ENCODE measurements at regions not wholly inside any gene's neighbourhood (a gene's known extent, or its start where the extent isn't known, plus 50 kb on each side); places are given as distances from the start of the nearest gene placed in this dataset.

GRCh38 chr16:51402785-51403184 is 251.7 kb upstream of the SALL1 start:
- CTCF ChIA-PET = no interaction called here
- DNase-seq = no peak
- H3K27ac Mint-ChIP-seq = no peak overlapping the region
- H3K36me3 Mint-ChIP-seq = no peaks in the 10 kb centered on the region
- no peak for ATAC-seq
- no peaks in the 10 kb centered on the region for H3K4me1 Mint-ChIP-seq
- no peaks in the 10 kb centered on the region for H3K9me3 Mint-ChIP-seq (ENCODE audit: low read depth)
- no peak overlapping the region for H3K4me3 Mint-ChIP-seq
- no peaks in the 10 kb centered on the region for H3K27me3 Mint-ChIP-seq

GRCh38 chr16:51402298-51402697 is 251.2 kb upstream of the SALL1 start:
- H3K9me3 Mint-ChIP-seq (ENCODE audit: low read depth) = no peaks in the 10 kb centered on the region
- CTCF ChIA-PET = no interaction called here
- H3K27me3 Mint-ChIP-seq = no peaks in the 10 kb centered on the region
- H3K4me1 Mint-ChIP-seq = no peaks in the 10 kb centered on the region
- DNase-seq (no peak), ATAC-seq (no peak)
- no peak overlapping the region for H3K27ac Mint-ChIP-seq
- H3K36me3 Mint-ChIP-seq = no peaks in the 10 kb centered on the region
- no peak overlapping the region for H3K4me3 Mint-ChIP-seq

DNA sequence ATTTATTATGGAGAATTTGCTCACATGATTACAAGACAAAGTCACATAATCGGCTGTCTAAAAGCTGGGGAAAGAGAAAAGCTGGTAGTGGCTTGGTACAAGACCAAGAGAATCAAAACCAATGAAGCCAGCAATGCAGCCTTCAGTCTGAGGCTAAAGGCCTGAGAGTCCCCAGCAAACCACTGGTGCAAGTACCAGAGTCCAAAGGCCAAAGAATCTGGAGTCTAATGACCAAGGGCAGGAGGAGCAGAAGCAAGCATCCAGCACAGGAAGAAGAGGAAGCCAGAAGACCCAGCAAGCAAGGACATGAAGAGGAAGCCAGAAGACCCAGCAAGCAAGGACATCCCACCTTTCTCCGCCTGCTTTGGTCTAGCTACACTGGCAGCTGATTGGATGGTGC is 250.6 kb upstream of the SALL1 start:
- no peaks in the 10 kb centered on the region for H3K27me3 Mint-ChIP-seq
- DNase-seq (no peak), ATAC-seq (no peak)
- H3K4me1 Mint-ChIP-seq = no peaks in the 10 kb centered on the region
- H3K9me3 Mint-ChIP-seq (ENCODE audit: low read depth) = no peaks in the 10 kb centered on the region
- CTCF ChIA-PET = no interaction called here
- no peaks in the 10 kb centered on the region for H3K36me3 Mint-ChIP-seq
- H3K4me3 Mint-ChIP-seq = no peak overlapping the region
- H3K27ac Mint-ChIP-seq = no peak overlapping the region

GRCh38 chr16:51399908-51400670 is 249.0 kb upstream of the SALL1 start:
- Mint-ChIP-seq H3K27ac (no peak overlapping the region), H3K4me1 (no peaks in the 10 kb centered on the region), H3K36me3 (no peaks in the 10 kb centered on the region), H3K4me3 (no peak overlapping the region), H3K27me3 (no peaks in the 10 kb centered on the region), H3K9me3 (ENCODE audit: low read depth) (no peaks in the 10 kb centered on the region)
- CTCF ChIA-PET = no interaction called here
- no peak for DNase-seq
- ATAC-seq = no peak

- H3K9me3 Mint-ChIP-seq (ENCODE audit: low read depth) = no peaks in the 10 kb centered on the region
- DNase-seq (no peak), ATAC-seq (no peak)
- H3K27me3 Mint-ChIP-seq = no peaks in the 10 kb centered on the region
- no peak overlapping the region for H3K4me3 Mint-ChIP-seq
- H3K27ac Mint-ChIP-seq = no peak overlapping the region
- no peaks in the 10 kb centered on the region for H3K36me3 Mint-ChIP-seq
- CTCF ChIA-PET = no interaction called here
- H3K4me1 Mint-ChIP-seq = no peaks in the 10 kb centered on the region
Measured at GRCh38 chr16:51394421-51394820, 243.4 kb upstream of the SALL1 start.

DNA sequence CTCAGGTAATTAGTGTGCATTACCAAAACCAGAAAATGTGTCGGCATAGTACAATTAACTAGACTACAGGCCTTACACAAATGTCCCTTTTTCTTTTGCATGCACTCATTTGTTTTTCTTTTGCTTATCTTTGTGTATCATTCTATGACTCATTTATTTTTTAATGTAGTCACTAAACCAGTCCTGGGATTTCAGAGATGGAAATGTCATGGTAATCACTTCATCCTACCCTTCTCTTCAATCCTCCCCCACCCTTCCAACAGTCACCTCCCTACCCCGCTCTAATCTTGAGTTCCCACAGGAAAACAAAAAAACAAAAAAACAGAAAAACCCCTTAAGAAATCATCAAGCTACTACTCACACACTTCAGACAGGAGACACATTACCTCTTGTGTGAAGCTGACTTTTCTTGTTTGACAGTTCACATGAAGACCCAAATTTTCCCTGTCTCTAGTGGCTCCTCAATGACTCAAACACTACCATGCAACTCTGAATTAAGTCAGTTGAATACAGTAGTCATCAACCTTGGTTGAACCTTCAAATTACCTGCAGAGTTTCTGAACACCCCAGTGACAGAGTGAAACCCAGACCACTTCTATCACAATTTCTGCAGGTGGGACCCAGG is 242.4 kb upstream of the SALL1 start:
- no peaks in the 10 kb centered on the region for H3K9me3 Mint-ChIP-seq (ENCODE audit: low read depth)
- no peak overlapping the region for H3K4me3 Mint-ChIP-seq
- no peaks in the 10 kb centered on the region for H3K36me3 Mint-ChIP-seq
- no peaks in the 10 kb centered on the region for H3K27me3 Mint-ChIP-seq
- no peak overlapping the region for H3K27ac Mint-ChIP-seq
- no peak for ATAC-seq
- no peaks in the 10 kb centered on the region for H3K4me1 Mint-ChIP-seq
- DNase-seq = no peak
- CTCF ChIA-PET = no interaction called here

DNA sequence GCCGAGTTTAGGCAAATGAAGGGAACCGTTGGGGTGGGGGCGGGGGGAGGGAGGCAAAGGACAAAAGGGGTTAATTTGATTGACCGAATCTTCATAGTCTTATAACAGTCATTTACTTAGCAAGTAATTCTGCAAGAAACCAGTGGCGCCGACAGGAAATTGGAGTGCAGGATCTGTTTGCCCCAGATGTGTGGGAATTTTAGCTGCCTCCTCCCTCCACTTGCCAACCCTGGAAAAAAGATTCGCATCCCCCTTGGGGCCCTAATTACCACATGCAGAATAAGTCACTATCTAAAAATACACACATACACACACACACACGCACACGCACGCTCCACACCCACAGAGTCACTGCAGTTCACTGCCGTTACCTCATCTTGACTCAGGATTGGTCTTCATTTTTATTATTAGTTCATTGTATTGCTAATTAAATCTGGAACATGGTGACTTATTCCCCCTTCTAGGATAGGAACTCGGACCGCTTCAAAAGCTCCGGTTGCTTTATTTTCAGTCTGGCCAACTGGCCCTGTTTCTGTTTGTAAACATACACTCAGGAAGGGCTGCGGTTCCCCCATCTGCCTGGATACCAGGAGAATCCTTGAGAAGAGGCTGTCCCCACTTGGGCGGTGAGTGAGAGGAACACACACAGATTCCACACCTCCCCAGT is 241.6 kb upstream of the SALL1 start:
- ATAC-seq (no peak), DNase-seq (no peak)
- Mint-ChIP-seq H3K27ac (no peak overlapping the region), H3K4me3 (no peak overlapping the region), H3K4me1 (no peaks in the 10 kb centered on the region), H3K27me3 (no peaks in the 10 kb centered on the region), H3K9me3 (ENCODE audit: low read depth) (no peaks in the 10 kb centered on the region), H3K36me3 (no peaks in the 10 kb centered on the region)
- CTCF ChIA-PET = no interaction called here

DNA sequence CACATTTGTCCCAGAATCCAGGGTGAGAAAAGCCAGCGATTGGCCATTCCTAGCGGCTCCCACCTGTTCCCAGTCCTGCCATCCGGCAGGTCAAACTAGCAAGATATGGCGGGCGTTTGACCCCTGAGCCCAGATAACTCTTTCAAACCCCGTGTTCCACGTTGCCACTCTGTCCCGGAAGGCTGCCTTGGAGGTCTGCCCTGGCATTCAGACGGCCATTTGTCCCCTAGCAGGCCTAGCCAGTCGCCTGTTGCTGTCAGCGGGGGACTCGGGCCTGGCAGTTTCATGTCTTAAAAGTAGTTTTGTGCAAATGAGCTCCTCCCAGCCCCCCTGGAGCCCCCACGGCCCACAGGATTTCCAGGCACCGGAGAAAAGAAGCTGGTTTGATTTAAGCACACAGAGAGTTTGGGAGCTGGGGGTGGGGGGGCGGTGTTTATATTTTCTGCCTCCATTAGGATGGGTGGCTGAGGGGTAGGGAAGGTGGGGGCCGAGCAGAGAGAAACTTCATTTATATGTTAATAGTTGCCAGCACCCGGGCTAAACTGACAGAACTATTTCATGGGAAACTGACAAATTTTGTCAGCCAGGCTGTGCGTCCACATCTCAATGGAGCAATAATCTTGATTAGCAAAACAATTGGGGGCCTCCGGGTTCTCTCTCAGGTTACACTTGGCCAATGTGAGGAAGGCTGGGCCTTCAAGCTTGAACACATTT is 240.9 kb upstream of the SALL1 start:
- Mint-ChIP-seq H3K36me3 (no peaks in the 10 kb centered on the region), H3K27ac (no peak overlapping the region), H3K9me3 (ENCODE audit: low read depth) (no peaks in the 10 kb centered on the region), H3K27me3 (no peaks in the 10 kb centered on the region), H3K4me1 (no peaks in the 10 kb centered on the region), H3K4me3 (no peak overlapping the region)
- CTCF ChIA-PET = no interaction called here
- ATAC-seq (no peak), DNase-seq (no peak)

- CTCF ChIA-PET = no interaction called here
- no peak overlapping the region for H3K4me3 Mint-ChIP-seq
- no peaks in the 10 kb centered on the region for H3K27me3 Mint-ChIP-seq
Measured at GRCh38 chr16:51390877-51391276, 239.8 kb upstream of the SALL1 start.

GRCh38 chr16:51389881-51390280 is 238.8 kb upstream of the SALL1 start:
- no peak for ATAC-seq
- no peak for DNase-seq
- Mint-ChIP-seq H3K36me3 (no peaks in the 10 kb centered on the region), H3K27me3 (no peaks in the 10 kb centered on the region), H3K27ac (no peak overlapping the region), H3K4me3 (no peak overlapping the region), H3K9me3 (ENCODE audit: low read depth) (peaks cover 2% of the 10 kb centered on the region), H3K4me1 (no peaks in the 10 kb centered on the region)
- CTCF ChIA-PET = no interaction called here

More at GRCh38 chr16:51390877-51391276, 239.8 kb upstream of the SALL1 start:
- ATAC-seq = no peak
- peaks cover 2% of the 10 kb centered on the region for H3K9me3 Mint-ChIP-seq (ENCODE audit: low read depth)
- H3K27ac Mint-ChIP-seq = no peak overlapping the region
- H3K36me3 Mint-ChIP-seq = no peaks in the 10 kb centered on the region
- no peaks in the 10 kb centered on the region for H3K4me1 Mint-ChIP-seq
- DNase-seq = no peak

DNA sequence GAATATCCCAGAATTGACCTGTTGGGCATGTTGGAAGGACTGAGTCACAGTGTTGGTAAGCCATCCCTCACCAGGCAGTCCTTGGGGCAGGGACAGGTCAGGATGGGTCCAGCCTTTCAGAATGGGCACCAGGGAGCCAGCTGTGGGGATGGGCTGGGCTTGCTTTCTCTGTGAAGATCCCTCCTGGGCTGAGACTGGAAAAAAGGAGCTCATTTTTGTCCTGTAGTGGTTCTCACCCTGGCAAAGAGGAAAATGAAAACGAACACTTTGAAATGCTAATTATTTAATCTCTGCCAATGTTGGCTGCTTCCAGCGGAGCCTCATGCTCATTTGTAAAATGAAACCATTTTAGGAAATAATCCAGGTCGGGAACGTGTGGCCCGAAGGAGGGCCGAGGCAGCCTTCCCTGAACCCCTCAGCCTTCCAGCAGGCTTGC is 237.5 kb upstream of the SALL1 start:
- no peak for DNase-seq
- no peaks in the 10 kb centered on the region for H3K4me1 Mint-ChIP-seq
- H3K27ac Mint-ChIP-seq = no peak overlapping the region
- ATAC-seq = no peak
- no peaks in the 10 kb centered on the region for H3K27me3 Mint-ChIP-seq
- no peak overlapping the region for H3K4me3 Mint-ChIP-seq
- H3K36me3 Mint-ChIP-seq = no peaks in the 10 kb centered on the region
- H3K9me3 Mint-ChIP-seq (ENCODE audit: low read depth) = peaks cover 2% of the 10 kb centered on the region
- CTCF ChIA-PET = no interaction called here

DNA sequence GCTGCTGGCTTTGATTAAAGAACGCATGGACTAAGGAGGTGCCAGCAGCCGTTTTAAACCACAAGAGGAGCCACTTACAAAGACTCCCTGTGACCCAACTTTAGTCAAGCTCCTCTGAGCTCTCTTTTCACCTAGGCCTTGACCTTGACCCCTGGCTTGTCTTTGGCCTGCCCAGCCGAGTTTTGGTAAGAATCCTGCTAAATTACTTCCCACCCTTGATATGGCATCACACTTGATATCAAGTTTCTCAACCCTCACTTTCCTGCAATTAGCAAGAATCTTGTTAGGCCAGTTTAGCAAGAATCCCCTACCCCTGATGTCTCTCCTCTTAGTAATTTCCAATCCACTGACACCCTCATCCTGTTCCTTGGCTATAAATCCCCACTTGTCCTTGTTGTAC is 232.8 kb upstream of the SALL1 start:
- H3K27ac Mint-ChIP-seq = no peak overlapping the region
- CTCF ChIA-PET = no interaction called here
- no peak overlapping the region for H3K4me3 Mint-ChIP-seq
- ATAC-seq (no peak), DNase-seq (no peak)
- no peaks in the 10 kb centered on the region for H3K36me3 Mint-ChIP-seq
- H3K9me3 Mint-ChIP-seq (ENCODE audit: low read depth) = peaks cover 2% of the 10 kb centered on the region
- H3K4me1 Mint-ChIP-seq = no peaks in the 10 kb centered on the region
- H3K27me3 Mint-ChIP-seq = no peaks in the 10 kb centered on the region

GRCh38 chr16:51382940-51383339 is 231.9 kb upstream of the SALL1 start:
- CTCF ChIA-PET = no interaction called here
- Mint-ChIP-seq H3K4me1 (no peaks in the 10 kb centered on the region), H3K9me3 (ENCODE audit: low read depth) (peaks cover 2% of the 10 kb centered on the region), H3K36me3 (no peaks in the 10 kb centered on the region), H3K27ac (no peak overlapping the region), H3K27me3 (no peaks in the 10 kb centered on the region), H3K4me3 (no peak overlapping the region)
- ATAC-seq (no peak), DNase-seq (no peak)

GRCh38 chr16:51382211-51382610 is 231.1 kb upstream of the SALL1 start:
- ATAC-seq (no peak), DNase-seq (no peak)
- no peaks in the 10 kb centered on the region for H3K27me3 Mint-ChIP-seq
- H3K36me3 Mint-ChIP-seq = no peaks in the 10 kb centered on the region
- no peaks in the 10 kb centered on the region for H3K4me1 Mint-ChIP-seq
- H3K9me3 Mint-ChIP-seq (ENCODE audit: low read depth) = peaks cover 2% of the 10 kb centered on the region
- no peak overlapping the region for H3K27ac Mint-ChIP-seq
- H3K4me3 Mint-ChIP-seq = no peak overlapping the region
- CTCF ChIA-PET = no interaction called here

Data from activated CD8-positive, alpha-beta memory T cell treated with anti-CD3 and anti-CD28 coated beads, Interleukin-2, amount 10 ng/mL, durations not matched to agents 7 days and 5 days (primary cell).